LNCAP (cell line): ENCODE measurements at regions not wholly inside any gene's neighbourhood (a gene's known extent, or its start where the extent isn't known, plus 50 kb on each side); places are given as distances from the start of the nearest gene placed in this dataset.

Source experiments
- TF ChIP-seq, protein P1 (sequence below): fragments of 450-650 bp; IDR thresholded peaks from 2 replicates; pipeline ENCODE4 v1.5.1; 2017; ENCODE audit warnings: mild to moderate bottlenecking

GRCh38 chr2:3972377-3972776 lies 269.0 kb downstream of the DCDC2C start:
- TF ChIP-seq, protein P1, sequence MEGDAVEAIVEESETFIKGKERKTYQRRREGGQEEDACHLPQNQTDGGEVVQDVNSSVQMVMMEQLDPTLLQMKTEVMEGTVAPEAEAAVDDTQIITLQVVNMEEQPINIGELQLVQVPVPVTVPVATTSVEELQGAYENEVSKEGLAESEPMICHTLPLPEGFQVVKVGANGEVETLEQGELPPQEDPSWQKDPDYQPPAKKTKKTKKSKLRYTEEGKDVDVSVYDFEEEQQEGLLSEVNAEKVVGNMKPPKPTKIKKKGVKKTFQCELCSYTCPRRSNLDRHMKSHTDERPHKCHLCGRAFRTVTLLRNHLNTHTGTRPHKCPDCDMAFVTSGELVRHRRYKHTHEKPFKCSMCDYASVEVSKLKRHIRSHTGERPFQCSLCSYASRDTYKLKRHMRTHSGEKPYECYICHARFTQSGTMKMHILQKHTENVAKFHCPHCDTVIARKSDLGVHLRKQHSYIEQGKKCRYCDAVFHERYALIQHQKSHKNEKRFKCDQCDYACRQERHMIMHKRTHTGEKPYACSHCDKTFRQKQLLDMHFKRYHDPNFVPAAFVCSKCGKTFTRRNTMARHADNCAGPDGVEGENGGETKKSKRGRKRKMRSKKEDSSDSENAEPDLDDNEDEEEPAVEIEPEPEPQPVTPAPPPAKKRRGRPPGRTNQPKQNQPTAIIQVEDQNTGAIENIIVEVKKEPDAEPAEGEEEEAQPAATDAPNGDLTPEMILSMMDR = no peak

DNA sequence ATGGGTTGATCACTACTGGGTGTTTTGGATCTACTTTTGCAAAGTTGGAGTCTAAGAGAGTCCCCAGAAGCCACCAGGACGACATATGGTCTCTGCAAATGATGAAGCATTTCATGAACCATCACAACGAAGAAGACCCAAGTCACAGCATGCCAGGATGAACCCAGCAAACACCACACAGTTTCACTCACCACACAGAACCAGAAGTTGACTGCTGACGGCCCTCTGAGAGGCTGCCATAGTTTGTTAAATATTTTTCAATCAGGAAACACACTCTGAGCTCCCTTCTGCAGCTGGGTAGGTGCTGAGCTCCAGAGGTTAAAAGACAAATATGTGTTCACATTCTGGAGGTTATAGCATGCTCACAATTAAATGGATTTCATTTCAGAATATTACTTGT lies 271.4 kb downstream of the DCDC2C start:
- TF ChIP-seq, protein P1 = no peak

GRCh38 chr2:3981446-3981987 lies 278.1 kb downstream of the DCDC2C start:
- TF ChIP-seq, protein P1 = no peak

DNA sequence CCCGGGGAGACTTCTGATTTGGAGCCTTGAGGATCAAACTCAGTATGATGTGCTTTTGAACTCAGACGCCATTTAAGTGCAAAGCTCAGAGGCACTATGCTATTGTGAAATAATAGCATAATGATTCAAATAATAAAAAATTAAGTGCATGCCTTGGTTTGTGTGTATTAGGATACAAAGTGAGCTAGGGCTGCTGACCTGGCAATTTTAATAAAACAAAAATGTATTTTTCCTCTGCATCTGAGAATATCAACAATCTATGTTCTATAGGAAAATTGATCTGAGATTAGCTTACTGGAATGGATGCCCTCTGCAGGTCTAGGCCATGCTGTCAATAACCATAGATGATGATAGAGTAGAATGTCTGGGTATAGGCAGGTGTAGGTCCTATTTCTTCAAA lies 278.8 kb downstream of the DCDC2C start:
- TF ChIP-seq, protein P1 = no peak

DNA sequence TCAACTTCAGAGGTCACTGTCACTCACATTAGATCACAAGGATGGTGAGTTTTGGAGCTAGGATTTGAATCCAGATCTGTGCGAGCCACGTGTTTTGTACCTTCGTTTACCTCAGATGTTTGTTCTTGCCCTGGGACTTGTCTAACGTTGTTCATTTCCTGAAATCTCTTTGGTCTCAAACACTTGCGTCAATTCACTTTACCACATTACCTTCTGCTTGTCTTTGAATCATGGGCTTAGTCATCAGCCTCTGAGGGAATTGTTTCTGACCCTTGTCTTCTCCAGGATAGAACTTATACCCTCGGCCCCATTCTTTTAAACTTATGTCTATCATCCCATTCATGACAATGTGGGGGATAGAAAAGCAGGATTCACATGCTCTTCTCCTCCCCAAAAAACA lies 282.7 kb downstream of the DCDC2C start:
- TF ChIP-seq, protein P1 = no peak

GRCh38 chr2:3986530-3987258 lies 283.3 kb downstream of the DCDC2C start:
- TF ChIP-seq, protein P1 = no peak

DNA sequence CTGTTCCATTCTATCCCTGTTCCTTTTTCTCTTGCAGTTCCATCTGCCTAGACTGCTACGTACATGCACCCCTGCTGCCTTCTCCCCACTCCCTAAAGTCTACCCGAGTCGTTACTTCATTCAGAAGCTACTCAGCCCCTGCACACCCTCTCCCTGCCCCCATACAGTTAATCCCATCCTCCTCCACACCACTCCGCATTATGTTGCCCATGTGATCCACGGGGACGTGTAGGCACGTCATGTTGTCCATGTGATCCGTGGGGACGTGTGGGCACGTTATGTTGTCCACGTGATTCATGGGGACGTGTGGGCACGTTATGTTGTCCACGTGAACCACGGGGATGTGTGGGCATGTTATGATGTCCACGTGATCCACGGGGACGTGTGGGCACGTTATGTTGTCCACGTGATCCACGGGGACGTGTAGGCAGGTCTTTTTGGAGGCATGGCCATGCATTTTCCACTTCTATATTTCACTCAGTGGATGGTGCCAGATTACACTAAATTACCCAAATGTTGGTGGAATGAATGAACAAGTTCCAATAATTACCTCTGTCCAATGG lies 299.5 kb downstream of the DCDC2C start:
- TF ChIP-seq, protein P1 = no peak
